ENCODE measurements at regions not wholly inside any gene's neighbourhood (a gene's known extent, or its start where the extent isn't known, plus 50 kb on each side); places are given as distances from the start of the nearest gene placed in this dataset.

DNA sequence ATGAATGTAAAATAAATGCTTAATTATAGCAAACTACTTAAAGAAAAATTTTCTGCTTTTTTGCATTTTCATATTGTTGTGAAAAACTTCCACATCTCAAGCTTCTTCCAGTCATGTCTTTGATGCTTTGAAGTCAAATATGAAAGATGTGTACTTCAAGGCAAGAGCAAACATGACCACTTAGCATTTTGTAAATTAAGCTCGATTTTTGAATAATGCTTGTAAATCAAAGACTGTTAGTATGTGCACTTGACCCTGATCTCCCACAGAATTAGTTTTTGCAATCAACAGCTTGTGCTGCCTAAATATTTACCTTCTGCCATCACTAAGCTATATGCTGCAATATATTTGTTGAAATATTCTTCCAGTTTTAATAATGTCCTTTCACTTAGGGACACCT lies 486.1 kb upstream of the ID2 start:
- Histone ChIP-seq H3K9me3 (no peaks in the 10 kb centered on the region), H3K27me3 (no peaks in the 10 kb centered on the region), H3K36me3 (no peaks in the 10 kb centered on the region), H3K27ac (replicated peaks in 1 of 4) (no peak overlapping the region), H3K4me3 (no peak overlapping the region), H3K4me1 (peaks cover 0 to 11% (median 9%) of the 10 kb centered on the region in 4 donors)
- WGBS: 82% methylated on average over 1 of the region's 1 CpG
- intact Hi-C loops (cut with DNase I): no loop called here
- DNase-seq (ENCODE audit: extremely low spot score): no peak
- TF ChIP-seq POLR2A (IDR thresholded peaks at IDR 0.05; ENCODE audit: low read depth) (no peak), POLR2AphosphoS5 (IDR thresholded peaks at IDR 0.05) (no peak), EP300 (IDR thresholded peaks at IDR 0.05) (no peak)
- TF ChIP-seq, protein P1, sequence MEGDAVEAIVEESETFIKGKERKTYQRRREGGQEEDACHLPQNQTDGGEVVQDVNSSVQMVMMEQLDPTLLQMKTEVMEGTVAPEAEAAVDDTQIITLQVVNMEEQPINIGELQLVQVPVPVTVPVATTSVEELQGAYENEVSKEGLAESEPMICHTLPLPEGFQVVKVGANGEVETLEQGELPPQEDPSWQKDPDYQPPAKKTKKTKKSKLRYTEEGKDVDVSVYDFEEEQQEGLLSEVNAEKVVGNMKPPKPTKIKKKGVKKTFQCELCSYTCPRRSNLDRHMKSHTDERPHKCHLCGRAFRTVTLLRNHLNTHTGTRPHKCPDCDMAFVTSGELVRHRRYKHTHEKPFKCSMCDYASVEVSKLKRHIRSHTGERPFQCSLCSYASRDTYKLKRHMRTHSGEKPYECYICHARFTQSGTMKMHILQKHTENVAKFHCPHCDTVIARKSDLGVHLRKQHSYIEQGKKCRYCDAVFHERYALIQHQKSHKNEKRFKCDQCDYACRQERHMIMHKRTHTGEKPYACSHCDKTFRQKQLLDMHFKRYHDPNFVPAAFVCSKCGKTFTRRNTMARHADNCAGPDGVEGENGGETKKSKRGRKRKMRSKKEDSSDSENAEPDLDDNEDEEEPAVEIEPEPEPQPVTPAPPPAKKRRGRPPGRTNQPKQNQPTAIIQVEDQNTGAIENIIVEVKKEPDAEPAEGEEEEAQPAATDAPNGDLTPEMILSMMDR (IDR thresholded peaks at IDR 0.05): no peak

DNA sequence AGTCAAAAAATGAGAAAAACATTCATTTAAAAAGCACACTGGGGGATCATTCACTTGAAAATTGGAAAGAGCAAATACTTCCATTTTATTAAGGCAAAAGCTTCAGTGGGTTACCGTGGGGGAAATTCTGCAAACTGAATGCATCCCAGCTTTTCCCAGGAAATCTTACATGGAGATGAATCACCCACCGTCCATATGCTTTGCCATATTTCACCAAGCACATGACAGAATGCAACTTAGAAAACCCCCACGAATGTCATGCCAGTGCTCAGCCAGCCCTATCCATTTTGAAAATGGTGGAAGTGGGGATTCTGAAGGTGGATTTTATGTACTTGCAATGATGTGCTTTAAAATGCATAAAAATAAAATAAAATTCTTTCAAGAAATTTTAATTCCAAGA lies 485.5 kb upstream of the ID2 start:
- no peaks in the 10 kb centered on the region for H3K27me3 ChIP-seq
- H3K4me1 ChIP-seq: peaks cover 0 to 11% (median 9%) of the 10 kb centered on the region in 4 donors
- H3K36me3 ChIP-seq: no peaks in the 10 kb centered on the region
- intact Hi-C loops (cut with DNase I): no loop called here
- H3K9me3 ChIP-seq: no peaks in the 10 kb centered on the region
- DNase-seq (ENCODE audit: extremely low spot score): no peak
- WGBS: 89% methylated on average over 3 of the region's 3 CpGs
- no peak overlapping the region for H3K27ac ChIP-seq (replicated peaks in 1 of 4)
- no peak for TF ChIP-seq EP300 (IDR thresholded peaks at IDR 0.05)
- no peak overlapping the region for H3K4me3 ChIP-seq

DNA sequence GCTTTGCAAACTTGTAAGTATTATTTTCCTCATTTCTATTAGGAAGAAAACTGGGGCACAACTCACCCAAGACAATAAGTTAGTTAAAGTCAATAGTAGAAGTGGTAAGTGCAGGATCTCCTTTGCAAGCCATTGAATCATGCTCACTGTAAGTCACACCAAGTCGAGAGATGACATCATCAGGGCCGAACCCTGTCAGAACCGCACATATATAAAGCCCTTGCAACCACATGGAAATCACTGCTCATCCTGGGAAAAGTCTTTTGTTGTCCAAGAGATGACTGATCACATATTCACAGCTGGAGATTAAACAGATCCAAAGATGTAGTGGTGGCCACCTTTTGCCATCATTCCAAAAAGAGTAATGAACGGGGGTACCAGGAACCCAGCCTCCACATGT lies 484.8 kb upstream of the ID2 start:
- Histone ChIP-seq H3K4me1 (peaks cover 0 to 11% (median 9%) of the 10 kb centered on the region in 4 donors), H3K36me3 (no peaks in the 10 kb centered on the region), H3K27ac (replicated peaks in 1 of 4) (no peak overlapping the region), H3K9me3 (no peaks in the 10 kb centered on the region), H3K27me3 (no peaks in the 10 kb centered on the region), H3K4me3 (no peak overlapping the region)
- no peak for DNase-seq (ENCODE audit: extremely low spot score)
- WGBS: 87% methylated on average over 4 of the region's 4 CpGs
- TF ChIP-seq POLR2AphosphoS5 (IDR thresholded peaks at IDR 0.05) (no peak), EP300 (IDR thresholded peaks at IDR 0.05) (no peak), POLR2A (IDR thresholded peaks at IDR 0.05; ENCODE audit: low read depth) (no peak)
- TF ChIP-seq, protein P1 (IDR thresholded peaks at IDR 0.05): no peak
- intact Hi-C loops (cut with DNase I): no loop called here

DNA sequence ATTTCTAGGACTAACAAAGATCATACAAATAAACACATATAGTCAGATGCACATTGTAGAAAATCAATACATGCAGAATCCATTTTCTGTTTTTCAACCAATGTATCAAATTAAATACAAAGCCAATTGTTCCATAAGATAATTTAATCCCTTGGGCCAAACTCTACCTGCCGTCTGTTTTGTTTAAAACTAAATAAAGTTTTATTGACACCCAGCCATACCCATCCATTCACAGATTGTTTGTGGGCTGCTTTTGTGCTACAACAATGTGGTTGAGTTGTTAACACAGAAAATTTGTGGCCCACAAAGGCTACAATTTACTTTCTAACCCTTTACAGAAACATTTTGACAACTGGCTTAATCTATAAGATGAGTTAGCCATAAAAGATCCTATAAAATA lies 484.0 kb upstream of the ID2 start:
- intact Hi-C loops (cut with DNase I): no loop called here
- 88% methylated on average over 1 of the region's 1 CpG for WGBS

DNA sequence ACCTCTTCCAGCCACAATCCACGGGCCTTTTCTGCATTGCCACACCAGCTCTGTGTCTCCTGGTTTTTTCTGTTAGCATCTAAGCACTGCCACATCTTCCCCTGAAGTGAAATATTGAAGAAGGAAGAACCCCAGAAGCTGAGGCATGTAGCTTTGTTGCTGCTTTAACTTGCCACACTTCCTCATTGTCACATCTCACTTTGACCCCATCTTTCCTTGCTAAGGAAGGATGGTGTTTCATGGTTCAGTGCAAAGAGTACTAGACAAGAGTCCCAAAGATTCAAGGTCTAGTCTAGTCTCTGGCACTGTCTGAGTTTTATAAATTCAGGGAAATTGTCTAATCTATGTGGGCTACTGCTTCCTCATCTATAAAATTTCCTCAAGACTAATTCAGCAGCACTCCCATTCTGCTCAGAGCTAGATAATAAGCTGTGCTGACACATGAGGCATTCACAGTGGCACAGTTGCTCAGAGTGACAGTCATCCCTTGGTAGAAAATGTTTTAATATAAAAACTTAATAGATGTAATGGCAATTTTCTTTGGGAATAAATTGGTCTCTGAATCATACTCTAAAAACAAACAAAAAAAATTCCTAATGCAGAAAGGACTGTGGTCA lies 483.0 kb upstream of the ID2 start:
- intact Hi-C loops (cut with DNase I): no loop called here

More for the DNA sequence above, 484.0 kb upstream of the ID2 start:
- Histone ChIP-seq H3K36me3 (no peaks in the 10 kb centered on the region), H3K4me3 (no peak overlapping the region), H3K9me3 (no peaks in the 10 kb centered on the region), H3K27ac (replicated peaks in 1 of 4) (no peak overlapping the region), H3K4me1 (peaks cover 0 to 11% (median 9%) of the 10 kb centered on the region in 4 donors), H3K27me3 (no peaks in the 10 kb centered on the region)
- TF ChIP-seq POLR2AphosphoS5 (IDR thresholded peaks at IDR 0.05): no peak
- no peak for TF ChIP-seq POLR2A (IDR thresholded peaks at IDR 0.05; ENCODE audit: low read depth)
- TF ChIP-seq, protein P1 (IDR thresholded peaks at IDR 0.05): no peak
- TF ChIP-seq EP300 (IDR thresholded peaks at IDR 0.05): no peak
- no peak for DNase-seq (ENCODE audit: extremely low spot score)

More for the DNA sequence above, 483.0 kb upstream of the ID2 start:
- TF ChIP-seq EP300 (IDR thresholded peaks at IDR 0.05) (no peak), POLR2AphosphoS5 (IDR thresholded peaks at IDR 0.05) (no peak), POLR2A (IDR thresholded peaks at IDR 0.05; ENCODE audit: low read depth) (no peak)
- TF ChIP-seq, protein P1 (IDR thresholded peaks at IDR 0.05): no peak
- Histone ChIP-seq H3K27ac (replicated peaks in 1 of 4) (no peak overlapping the region), H3K27me3 (no peaks in the 10 kb centered on the region), H3K4me1 (peaks cover 0 to under 1% (median 0%) of the 10 kb centered on the region in 4 donors), H3K4me3 (no peak overlapping the region), H3K36me3 (no peaks in the 10 kb centered on the region), H3K9me3 (no peaks in the 10 kb centered on the region)
- WGBS: 85% methylated on average over 1 of the region's 1 CpG
- no peak for DNase-seq (ENCODE audit: extremely low spot score)

All from esophagus muscularis mucosa (tissue), 4 donors.